Spleen (tissue), 7 donors: ENCODE measurements at regions not wholly inside any gene's neighbourhood (a gene's known extent, or its start where the extent isn't known, plus 50 kb on each side); places are given as distances from the start of the nearest gene placed in this dataset.

Experiments used
- CTCF ChIP-seq, 11 experiments: fragments of 200-600 bp in 7 of 11; fragments of 450-650 bp in 4 of 11; sonication (generic) in 4 of 11; IDR thresholded peaks in 8 of 11; conservative IDR thresholded peaks in 3 of 11; 1 replicate in 7 of 11; 2 replicates in 4 of 11; pipeline versions ENCODE4 v1.4.0 to v1.8.0; 2016 to 2021; ENCODE audit warnings: antibody characterized with exemption in 11 of 11, inconsistent platforms in 4 of 11, mild to moderate bottlenecking in 1 of 11
- POLR2AphosphoS5 ChIP-seq, 3 donors: sonication (generic); formaldehyde crosslinking; IDR thresholded peaks; one replicate each; pipeline ENCODE4 v1.5.1; 2017; ENCODE audit warnings: antibody characterized with exemption in 3 of 3
- donor health status: DM: no; HTN: no; CAD: no; lungs with moderate emphysema.
- donor health status: DM: no; HTN: no; CAD: no.
- donor health status: DM: no; HTN: no; CAD: no.

GRCh38 chr1:90210633-90211491, 216.0 kb downstream of the ZNF326 start:
- TF ChIP-seq CTCF (IDR thresholded peaks at IDR 0.05 in 8 of 11, conservative IDR thresholded peaks at IDR 0.05 in 3 of 11): no peak
- TF ChIP-seq POLR2AphosphoS5 (IDR thresholded peaks at IDR 0.05): no peak
